Right ventricle myocardium inferior (tissue), 1 donor: ENCODE measurements at regions not wholly inside any gene's neighbourhood (a gene's known extent, or its start where the extent isn't known, plus 50 kb on each side); places are given as distances from the start of the nearest gene placed in this dataset.

ENCODE experiments used
- ATAC-seq: fragments of 200-7000 bp; cut with Tn5 transposase; one replicate; pipeline ENCODE4 v1.9.1; 2020; ENCODE audit warnings: mild to moderate bottlenecking, moderate library complexity
- DNase-seq: peaks from one replicate; pipeline ENCODE4 v3.0.0; 2021; ENCODE audit errors: missing footprints
- intact Hi-C: fragments of 100-400 bp; cut with DNase I; formaldehyde crosslinking; loops from one replicate; pipeline ENCODE4 v1.11.0; 2022
- donor health status: DM: no; HTN: yes; CAD: no; lungs with severe emphysema.

- ATAC-seq, result no peak
- no peak for DNase-seq
- intact Hi-C loops, result loop anchor here (5.0 kb wide), 2 partner anchors 59 to 109 kb away; partner anchors contain the start of gene KCNJ8
Observed at GRCh38 chr12:21713133-21713532, 55.5 kb upstream of the LDHB start.

- ATAC-seq (peak; percentile 48), DNase-seq (no peak)
- intact Hi-C loops, result loop anchor here (5.0 kb wide), 2 partner anchors 61 to 111 kb away; partner anchors contain the start of gene KCNJ8
Observed at GRCh38 chr12:21710958-21711775, 53.5 kb upstream of the LDHB start.
